Liver (tissue), 8 donors: ENCODE measurements at regions not wholly inside any gene's neighbourhood (a gene's known extent, or its start where the extent isn't known, plus 50 kb on each side); places are given as distances from the start of the nearest gene placed in this dataset.

Experiments used
- DNase-seq: peaks from one replicate; pipeline ENCODE4 v3.0.0-alpha.2; 2017; ENCODE audit warnings: low spot score
- H3K27ac ChIP-seq, 2 donors: one replicate each; pipeline ENCODE4 v1.7.0; 2013; ENCODE audit warnings: inconsistent platforms in 2 of 2, low read length in 2 of 2, control low read depth in 1 of 2, low read depth in 1 of 2, mild to moderate bottlenecking in 1 of 2
- H3K27me3 ChIP-seq, 4 donors: one replicate each; pipeline versions ENCODE4 v1.6.1 to v1.7.0; 2013; ENCODE audit warnings: low read length in 3 of 4, inconsistent platforms in 1 of 4, mild to moderate bottlenecking in 1 of 4, moderate library complexity in 1 of 4; ENCODE audit not compliant: control insufficient read depth in 4 of 4, insufficient read depth in 4 of 4
- H3K36me3 ChIP-seq, 4 donors: one replicate each; pipeline versions ENCODE4 v1.6.1 to v1.7.0; 2013; ENCODE audit warnings: low read length in 3 of 4, mild to moderate bottlenecking in 3 of 4, low read depth in 1 of 4, moderate library complexity in 1 of 4; ENCODE audit not compliant: control insufficient read depth in 4 of 4, insufficient read depth in 3 of 4
- H3K4me1 ChIP-seq, 4 donors: one replicate each; pipeline versions ENCODE4 v1.6.1 to v1.7.0; 2013; ENCODE audit warnings: low read length in 3 of 4, mild to moderate bottlenecking in 3 of 4, moderate library complexity in 1 of 4; ENCODE audit not compliant: control insufficient read depth in 4 of 4, insufficient read depth in 4 of 4
- H3K4me3 ChIP-seq, 3 donors: one replicate each; pipeline versions ENCODE4 v1.6.1 to v1.7.0; 2013; ENCODE audit warnings: low read length in 3 of 3, control low read depth in 1 of 3, low read depth in 1 of 3, mild to moderate bottlenecking in 1 of 3
- H3K9ac ChIP-seq, 2 donors: one replicate each; pipeline ENCODE4 v1.7.0; 2013; ENCODE audit warnings: low read length in 2 of 2, mild to moderate bottlenecking in 2 of 2, moderate library complexity in 2 of 2, control low read depth in 1 of 2, low read depth in 1 of 2
- H3K9me3 ChIP-seq, 4 donors: one replicate each; pipeline versions ENCODE4 v1.6.1 to v1.7.0; 2013; ENCODE audit warnings: low read length in 3 of 4; ENCODE audit not compliant: control insufficient read depth in 4 of 4
- EGR1 ChIP-seq, 2 donors: IDR thresholded peaks; 2 replicates each; pipeline ENCODE4 v1.6.1; 2016 to 2018; ENCODE audit warnings: antibody characterized with exemption in 2 of 2, low read depth in 2 of 2
- FOXA1 ChIP-seq: IDR thresholded peaks from 2 replicates; pipeline ENCODE4 v1.6.1; 2016; ENCODE audit warnings: antibody characterized with exemption
- GABPA ChIP-seq, 2 donors: IDR thresholded peaks in 1 of 2; conservative IDR thresholded peaks in 1 of 2; 2 replicates each; pipeline ENCODE4 v1.6.1; 2016; ENCODE audit warnings: antibody characterized with exemption in 2 of 2, mild to moderate bottlenecking in 1 of 2, moderate library complexity in 1 of 2
- HNF4A ChIP-seq, 2 donors: conservative IDR thresholded peaks; 2 replicates each; pipeline ENCODE4 v1.6.1; 2016; ENCODE audit warnings: antibody characterized with exemption in 2 of 2, mild to moderate bottlenecking in 2 of 2
- HNF4G ChIP-seq: IDR thresholded peaks from 2 replicates; pipeline ENCODE4 v1.6.1; 2016; ENCODE audit warnings: antibody characterized with exemption
- JUND ChIP-seq, 2 donors: IDR thresholded peaks; 2 replicates each; pipeline ENCODE4 v1.6.1; 2016; ENCODE audit warnings: antibody characterized with exemption in 2 of 2
- NR2F2 ChIP-seq: IDR thresholded peaks from 2 replicates; pipeline ENCODE4 v1.6.1; 2016; ENCODE audit warnings: antibody characterized with exemption
- RAD21 ChIP-seq, 2 donors: IDR thresholded peaks; 2 replicates each; pipeline ENCODE4 v1.6.1; 2016; ENCODE audit warnings: antibody characterized with exemption in 2 of 2, mild to moderate bottlenecking in 2 of 2
- SP1 ChIP-seq: IDR thresholded peaks from 2 replicates; pipeline ENCODE4 v1.6.1; 2018; ENCODE audit warnings: antibody characterized with exemption, mild to moderate bottlenecking
- TAF1 ChIP-seq: conservative IDR thresholded peaks from 2 replicates; pipeline ENCODE4 v1.6.1; 2016; ENCODE audit warnings: antibody characterized with exemption, mild to moderate bottlenecking
- YY1 ChIP-seq: IDR thresholded peaks from 2 replicates; pipeline ENCODE4 v1.6.1; 2016; ENCODE audit warnings: antibody characterized with exemption, mild to moderate bottlenecking
- WGBS: extraction: QIAGEN DNeasy Blood & Tissue Kit; methylation state at CpG from one replicate; pipeline ENCODE4 v1.1.7; 2013; 5-methylcytosine and 5-hydroxymethylcytosine counted together
- TF ChIP-seq, protein P1 (sequence below): IDR thresholded peaks from 2 replicates; pipeline ENCODE4 v1.6.1; 2016; ENCODE audit warnings: antibody characterized with exemption
- TF ChIP-seq, protein P2 (sequence below): IDR thresholded peaks from 2 replicates; pipeline ENCODE4 v1.6.1; 2016; ENCODE audit warnings: antibody characterized with exemption, mild to moderate bottlenecking
- TF ChIP-seq, protein P3 (sequence below): fragments of 150-350 bp; IDR thresholded peaks from 2 replicates; pipeline ENCODE4 v1.5.1; 2017; ENCODE audit warnings: improper control_type of control experiment, low read depth, low read length; ENCODE audit not compliant: missing input control
- TF ChIP-seq, protein P4 (sequence below): IDR thresholded peaks from 2 replicates; pipeline ENCODE4 v1.6.1; 2016; ENCODE audit warnings: antibody characterized with exemption
- TF ChIP-seq, protein P5 (sequence below): IDR thresholded peaks from 2 replicates; pipeline ENCODE4 v1.6.1; 2016; ENCODE audit warnings: antibody characterized with exemption
- donor health status: healthy.
- donor health status: healthy.
- donor health status: healthy.
- donor health status: healthy.
- donor health status: healthy.

DNA sequence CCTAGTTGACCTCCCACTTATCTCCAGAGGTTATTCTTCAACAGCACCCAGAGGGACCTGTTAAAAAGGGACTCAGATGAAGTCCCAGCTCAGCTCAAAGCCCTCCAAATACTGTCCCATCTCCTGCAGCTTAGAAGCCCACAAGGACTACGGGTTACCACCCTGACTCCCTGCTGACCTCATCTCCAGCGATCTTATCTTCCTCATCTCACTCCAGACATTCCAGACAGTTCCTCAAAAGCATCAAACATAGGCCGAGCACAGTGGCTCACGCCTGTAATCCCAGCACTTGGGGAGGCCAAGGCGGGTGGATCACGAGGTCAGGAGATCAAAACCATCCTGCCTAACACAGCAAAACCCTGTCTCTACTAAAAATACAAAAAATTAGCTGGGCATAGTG, 263.8 kb upstream of the TLE4 start:
- no peaks in the 10 kb centered on the region for H3K27me3 ChIP-seq
- no peak overlapping the region for H3K4me3 ChIP-seq
- no peaks in the 10 kb centered on the region for H3K9me3 ChIP-seq
- TF ChIP-seq HNF4A (conservative IDR thresholded peaks at IDR 0.05) (no peak), SP1 (no peak), NR2F2 (no peak), TAF1 (no peak), GABPA (IDR thresholded peaks at IDR 0.05 in 1 of 2, conservative IDR thresholded peaks at IDR 0.05 in 1 of 2) (no peak), RAD21 (IDR thresholded peaks at IDR 0.05) (no peak), YY1 (no peak), JUND (IDR thresholded peaks at IDR 0.05) (no peak), EGR1 (IDR thresholded peaks at IDR 0.05; ENCODE audit: low read depth in 2 of 2) (no peak), HNF4G (no peak), FOXA1 (no peak)
- TF ChIP-seq, protein P1, sequence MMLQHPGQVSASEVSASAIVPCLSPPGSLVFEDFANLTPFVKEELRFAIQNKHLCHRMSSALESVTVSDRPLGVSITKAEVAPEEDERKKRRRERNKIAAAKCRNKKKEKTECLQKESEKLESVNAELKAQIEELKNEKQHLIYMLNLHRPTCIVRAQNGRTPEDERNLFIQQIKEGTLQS, result no peak
- TF ChIP-seq, protein P2, sequence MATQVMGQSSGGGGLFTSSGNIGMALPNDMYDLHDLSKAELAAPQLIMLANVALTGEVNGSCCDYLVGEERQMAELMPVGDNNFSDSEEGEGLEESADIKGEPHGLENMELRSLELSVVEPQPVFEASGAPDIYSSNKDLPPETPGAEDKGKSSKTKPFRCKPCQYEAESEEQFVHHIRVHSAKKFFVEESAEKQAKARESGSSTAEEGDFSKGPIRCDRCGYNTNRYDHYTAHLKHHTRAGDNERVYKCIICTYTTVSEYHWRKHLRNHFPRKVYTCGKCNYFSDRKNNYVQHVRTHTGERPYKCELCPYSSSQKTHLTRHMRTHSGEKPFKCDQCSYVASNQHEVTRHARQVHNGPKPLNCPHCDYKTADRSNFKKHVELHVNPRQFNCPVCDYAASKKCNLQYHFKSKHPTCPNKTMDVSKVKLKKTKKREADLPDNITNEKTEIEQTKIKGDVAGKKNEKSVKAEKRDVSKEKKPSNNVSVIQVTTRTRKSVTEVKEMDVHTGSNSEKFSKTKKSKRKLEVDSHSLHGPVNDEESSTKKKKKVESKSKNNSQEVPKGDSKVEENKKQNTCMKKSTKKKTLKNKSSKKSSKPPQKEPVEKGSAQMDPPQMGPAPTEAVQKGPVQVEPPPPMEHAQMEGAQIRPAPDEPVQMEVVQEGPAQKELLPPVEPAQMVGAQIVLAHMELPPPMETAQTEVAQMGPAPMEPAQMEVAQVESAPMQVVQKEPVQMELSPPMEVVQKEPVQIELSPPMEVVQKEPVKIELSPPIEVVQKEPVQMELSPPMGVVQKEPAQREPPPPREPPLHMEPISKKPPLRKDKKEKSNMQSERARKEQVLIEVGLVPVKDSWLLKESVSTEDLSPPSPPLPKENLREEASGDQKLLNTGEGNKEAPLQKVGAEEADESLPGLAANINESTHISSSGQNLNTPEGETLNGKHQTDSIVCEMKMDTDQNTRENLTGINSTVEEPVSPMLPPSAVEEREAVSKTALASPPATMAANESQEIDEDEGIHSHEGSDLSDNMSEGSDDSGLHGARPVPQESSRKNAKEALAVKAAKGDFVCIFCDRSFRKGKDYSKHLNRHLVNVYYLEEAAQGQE, result no peak
- TF ChIP-seq, protein P3, sequence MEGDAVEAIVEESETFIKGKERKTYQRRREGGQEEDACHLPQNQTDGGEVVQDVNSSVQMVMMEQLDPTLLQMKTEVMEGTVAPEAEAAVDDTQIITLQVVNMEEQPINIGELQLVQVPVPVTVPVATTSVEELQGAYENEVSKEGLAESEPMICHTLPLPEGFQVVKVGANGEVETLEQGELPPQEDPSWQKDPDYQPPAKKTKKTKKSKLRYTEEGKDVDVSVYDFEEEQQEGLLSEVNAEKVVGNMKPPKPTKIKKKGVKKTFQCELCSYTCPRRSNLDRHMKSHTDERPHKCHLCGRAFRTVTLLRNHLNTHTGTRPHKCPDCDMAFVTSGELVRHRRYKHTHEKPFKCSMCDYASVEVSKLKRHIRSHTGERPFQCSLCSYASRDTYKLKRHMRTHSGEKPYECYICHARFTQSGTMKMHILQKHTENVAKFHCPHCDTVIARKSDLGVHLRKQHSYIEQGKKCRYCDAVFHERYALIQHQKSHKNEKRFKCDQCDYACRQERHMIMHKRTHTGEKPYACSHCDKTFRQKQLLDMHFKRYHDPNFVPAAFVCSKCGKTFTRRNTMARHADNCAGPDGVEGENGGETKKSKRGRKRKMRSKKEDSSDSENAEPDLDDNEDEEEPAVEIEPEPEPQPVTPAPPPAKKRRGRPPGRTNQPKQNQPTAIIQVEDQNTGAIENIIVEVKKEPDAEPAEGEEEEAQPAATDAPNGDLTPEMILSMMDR, result no peak
- TF ChIP-seq, protein P4, sequence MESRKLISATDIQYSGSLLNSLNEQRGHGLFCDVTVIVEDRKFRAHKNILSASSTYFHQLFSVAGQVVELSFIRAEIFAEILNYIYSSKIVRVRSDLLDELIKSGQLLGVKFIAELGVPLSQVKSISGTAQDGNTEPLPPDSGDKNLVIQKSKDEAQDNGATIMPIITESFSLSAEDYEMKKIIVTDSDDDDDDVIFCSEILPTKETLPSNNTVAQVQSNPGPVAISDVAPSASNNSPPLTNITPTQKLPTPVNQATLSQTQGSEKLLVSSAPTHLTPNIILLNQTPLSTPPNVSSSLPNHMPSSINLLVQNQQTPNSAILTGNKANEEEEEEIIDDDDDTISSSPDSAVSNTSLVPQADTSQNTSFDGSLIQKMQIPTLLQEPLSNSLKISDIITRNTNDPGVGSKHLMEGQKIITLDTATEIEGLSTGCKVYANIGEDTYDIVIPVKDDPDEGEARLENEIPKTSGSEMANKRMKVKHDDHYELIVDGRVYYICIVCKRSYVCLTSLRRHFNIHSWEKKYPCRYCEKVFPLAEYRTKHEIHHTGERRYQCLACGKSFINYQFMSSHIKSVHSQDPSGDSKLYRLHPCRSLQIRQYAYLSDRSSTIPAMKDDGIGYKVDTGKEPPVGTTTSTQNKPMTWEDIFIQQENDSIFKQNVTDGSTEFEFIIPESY, result no peak
- TF ChIP-seq, protein P5, sequence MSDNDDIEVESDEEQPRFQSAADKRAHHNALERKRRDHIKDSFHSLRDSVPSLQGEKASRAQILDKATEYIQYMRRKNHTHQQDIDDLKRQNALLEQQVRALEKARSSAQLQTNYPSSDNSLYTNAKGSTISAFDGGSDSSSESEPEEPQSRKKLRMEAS, result no peak
- no peak overlapping the region for H3K27ac ChIP-seq
- H3K36me3 ChIP-seq, result no peaks in the 10 kb centered on the region
- H3K4me1 ChIP-seq, result no peaks in the 10 kb centered on the region
- DNase-seq, result no peak
- WGBS, result 61% methylated on average over 6 of the region's 6 CpGs
- H3K9ac ChIP-seq, result no peak overlapping the region
